G401.6 (cell line): ENCODE measurements at regions not wholly inside any gene's neighbourhood (a gene's known extent, or its start where the extent isn't known, plus 50 kb on each side); places are given as distances from the start of the nearest gene placed in this dataset.
"Not testable (repeated sequence)": the region's sequence is repeated elsewhere in the genome, so short reads cannot be mapped to it uniquely, and the experiment has no call there.

Experiments used
- FAIRE-seq: peaks from 2 replicates; lab custom pipeline; 2012; peaks lifted over from hg19 to GRCh38; lab: Jason Lieb, UNC

GRCh38 chr2:90295036-90295750 lies 1603.7 kb downstream of the RPIA start:
- not testable (repeated sequence) for FAIRE-seq

- FAIRE-seq = not testable (repeated sequence)
These were observed 1605.0 kb downstream of the RPIA start for GRCh38 chr2:90296484-90296777.

DNA sequence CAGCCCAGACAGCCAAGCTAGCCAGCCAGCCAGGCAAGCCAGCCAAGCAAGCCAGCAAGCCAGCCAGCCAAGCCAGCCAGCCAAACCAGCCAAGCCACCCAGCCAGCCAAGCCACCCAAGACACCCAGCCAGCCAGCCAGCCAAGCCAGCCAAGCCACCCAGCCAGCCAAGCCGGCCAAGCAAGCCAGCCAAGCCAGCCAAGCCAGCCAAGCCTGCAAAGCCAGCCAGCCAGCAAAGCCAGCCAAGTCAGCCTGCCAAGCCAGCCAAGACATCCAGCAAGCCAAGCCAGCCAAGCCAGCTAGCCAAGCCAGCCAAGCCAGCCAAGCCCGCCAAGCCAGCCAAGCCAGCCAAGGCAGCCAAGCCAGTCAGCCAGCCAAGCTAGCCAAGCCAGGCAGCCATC lies 1606.2 kb downstream of the RPIA start:
- FAIRE-seq = not testable (repeated sequence)

GRCh38 chr2:90298126-90298755 lies 1606.8 kb downstream of the RPIA start:
- not testable (repeated sequence) for FAIRE-seq

DNA sequence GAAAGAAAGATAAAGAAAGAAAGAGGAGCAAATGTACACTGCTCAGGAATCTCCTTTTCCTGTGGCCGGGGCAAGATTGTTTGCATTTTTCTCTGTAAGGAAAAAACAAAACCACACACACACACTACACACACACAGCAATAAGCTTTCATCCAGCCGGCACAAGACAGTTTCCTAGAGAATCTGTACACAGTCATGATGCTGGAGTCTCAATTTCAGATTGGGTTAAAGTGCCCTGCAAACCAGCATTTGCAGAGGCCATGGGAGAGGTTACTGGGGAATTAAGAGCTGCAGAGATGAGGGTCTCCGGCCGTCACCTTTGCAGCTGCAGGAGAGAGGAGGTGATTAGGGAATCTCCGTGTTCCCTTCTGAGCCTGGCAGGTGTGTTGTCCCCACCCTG lies 1607.5 kb downstream of the RPIA start:
- FAIRE-seq = not testable (repeated sequence)

DNA sequence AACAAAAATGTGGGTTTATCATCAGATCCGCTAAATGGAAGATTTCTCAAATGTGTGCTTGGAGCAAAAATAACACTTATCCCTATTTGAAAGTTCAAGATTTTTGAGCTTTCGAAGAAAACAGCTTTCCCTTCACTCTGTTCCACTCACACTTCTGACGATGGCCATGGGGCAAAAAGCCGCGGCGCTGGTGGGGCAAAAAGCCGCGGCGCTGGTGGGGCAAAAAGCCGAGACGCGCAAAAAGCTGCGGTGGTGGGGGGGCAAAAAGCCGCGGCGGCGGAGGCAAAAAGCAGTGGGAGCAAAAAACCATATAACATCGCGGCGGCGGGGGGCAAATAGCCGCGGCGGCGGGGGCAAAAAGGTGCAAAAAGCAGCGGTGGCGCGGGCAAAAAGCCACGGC lies 1631.5 kb downstream of the RPIA start:
- FAIRE-seq = not testable (repeated sequence)

DNA sequence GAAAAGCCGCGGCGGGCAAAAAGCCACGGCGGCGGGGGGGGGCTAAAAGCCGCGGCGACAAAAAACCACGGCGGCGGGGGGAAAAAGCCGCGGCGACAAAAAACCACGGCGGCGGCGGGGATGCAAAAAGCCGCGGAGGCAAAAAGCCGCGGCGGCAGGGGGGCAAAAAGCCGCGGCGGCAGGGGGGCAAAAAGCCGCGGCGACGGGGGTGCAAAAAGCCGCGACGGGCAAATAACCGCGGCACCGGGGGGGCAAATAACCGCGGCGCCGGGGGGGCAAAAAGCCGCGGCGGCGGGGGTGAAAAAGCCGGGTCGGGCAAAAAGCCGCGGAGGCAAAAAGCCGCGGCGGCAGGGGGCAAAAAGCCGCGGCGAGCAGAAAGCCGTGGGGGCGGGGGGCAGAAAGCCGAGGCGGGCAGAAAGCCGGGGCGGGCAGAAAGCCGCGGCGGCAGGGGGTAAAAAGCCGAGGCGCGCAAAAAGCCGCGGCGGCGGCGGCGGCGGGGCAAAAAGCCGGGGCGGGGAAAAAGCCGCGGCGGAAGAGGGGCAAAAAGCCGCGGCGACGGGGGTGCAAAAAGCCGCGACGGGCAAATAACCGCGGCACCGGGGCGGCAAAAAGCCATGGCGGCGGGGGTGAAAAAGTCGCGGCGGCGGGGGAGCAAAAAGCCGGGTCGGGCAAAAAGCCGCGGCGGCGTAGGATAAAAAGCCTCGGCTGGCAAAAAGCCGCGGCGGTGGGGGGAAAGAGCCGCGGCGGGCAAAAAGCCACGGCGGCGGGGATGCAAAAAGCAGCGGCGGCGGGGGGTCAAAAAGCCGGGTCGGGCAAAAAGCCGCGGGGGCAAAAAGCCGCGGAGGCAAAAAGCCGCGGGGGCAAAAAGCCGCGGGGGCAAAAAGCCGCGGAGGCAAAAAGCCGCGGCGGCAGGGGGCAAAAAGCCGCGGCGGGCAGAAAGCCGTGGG lies 1632.4 kb downstream of the RPIA start:
- FAIRE-seq = not testable (repeated sequence)

- FAIRE-seq = not testable (repeated sequence)
These were observed 1633.2 kb downstream of the RPIA start for GRCh38 chr2:90324672-90325071.

GRCh38 chr2:90325796-90326353 lies 1634.4 kb downstream of the RPIA start:
- not testable (repeated sequence) for FAIRE-seq

DNA sequence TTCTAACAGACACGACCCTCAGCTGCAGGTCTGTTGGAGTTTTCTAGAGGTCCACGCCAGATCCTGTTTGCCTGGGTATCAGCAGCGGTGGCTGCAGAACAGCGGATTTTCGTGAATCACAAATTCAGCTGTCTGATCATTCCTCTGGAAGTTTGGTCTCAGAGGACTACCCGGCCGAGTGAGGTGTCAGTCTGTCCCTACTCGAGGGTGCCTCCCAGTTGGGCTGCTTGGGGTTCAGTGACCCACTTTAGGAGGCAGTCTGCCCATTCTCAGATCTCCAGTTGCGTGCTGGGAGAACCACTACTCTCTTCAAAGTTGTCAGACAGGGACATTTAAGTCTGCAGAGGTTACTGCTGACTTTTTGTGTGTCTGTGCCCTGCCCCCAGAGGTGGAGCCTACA lies 1664.1 kb downstream of the RPIA start:
- not testable (repeated sequence) for FAIRE-seq

DNA sequence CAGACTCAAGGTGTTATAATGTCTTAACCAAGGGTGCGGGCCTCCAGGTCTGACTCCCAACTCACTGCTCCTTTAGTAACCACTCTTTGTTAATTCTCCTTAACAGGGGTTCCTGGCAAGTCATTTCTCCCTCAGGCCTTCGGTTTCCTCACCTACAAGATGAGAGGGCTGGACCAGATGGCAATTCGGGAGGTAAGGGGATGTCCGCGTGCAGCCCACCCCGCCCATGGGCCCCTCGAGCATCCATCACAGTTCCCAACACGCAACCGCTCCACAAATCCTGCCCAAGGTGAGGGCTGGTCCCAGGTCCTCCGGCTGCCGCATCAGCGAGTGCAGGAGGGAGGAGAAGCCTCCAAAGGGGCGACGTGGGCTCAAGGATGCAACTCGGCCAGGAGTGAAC lies 1667.9 kb downstream of the RPIA start:
- not testable (repeated sequence) for FAIRE-seq

DNA sequence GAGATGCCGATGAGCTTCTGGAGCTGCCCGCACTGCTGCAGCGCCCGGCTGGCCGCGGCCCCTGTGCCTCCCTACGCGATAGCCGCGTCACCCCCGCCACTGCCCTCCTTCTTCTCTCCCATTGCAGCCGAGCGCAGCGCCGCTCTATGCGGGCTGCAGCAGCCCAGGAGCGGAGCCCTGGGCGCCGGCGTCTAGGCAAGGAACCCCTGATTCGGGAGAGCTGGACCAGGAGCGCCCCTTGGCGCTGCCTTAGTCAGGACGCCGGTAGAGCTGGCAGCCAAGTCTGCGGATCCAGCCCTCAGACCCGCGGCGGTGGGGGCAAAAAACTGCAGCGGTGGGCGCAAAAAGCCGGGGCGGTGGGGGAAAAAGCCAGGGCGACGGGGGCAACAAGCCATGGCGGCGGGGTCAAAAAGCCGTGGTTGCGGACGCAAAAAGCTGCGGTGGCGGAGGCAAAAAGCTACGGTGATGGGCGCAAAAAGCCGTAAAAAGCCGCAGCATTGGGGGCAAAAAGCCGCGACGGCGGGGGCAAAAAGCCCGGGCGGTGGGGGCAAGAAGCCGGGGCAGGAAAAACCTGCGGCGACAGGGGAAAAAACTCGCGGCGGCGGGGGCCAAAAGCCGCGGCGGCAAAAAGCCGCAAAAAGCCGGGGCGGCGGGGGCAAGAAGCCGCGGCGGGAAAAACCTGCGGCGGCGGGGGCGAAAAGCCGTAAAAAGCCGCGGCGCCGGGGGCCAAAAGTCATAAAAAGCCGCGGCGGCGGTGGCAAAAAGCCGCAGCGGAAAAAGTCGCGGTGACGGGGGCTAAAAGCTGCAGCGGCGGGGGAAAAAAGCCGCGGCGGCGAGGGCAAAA lies 1668.6 kb downstream of the RPIA start:
- FAIRE-seq = not testable (repeated sequence)

- not testable (repeated sequence) for FAIRE-seq
These were observed 1669.2 kb downstream of the RPIA start for GRCh38 chr2:90360731-90361035.
